GM23338 (cell line): ENCODE measurements at regions not wholly inside any gene's neighbourhood (a gene's known extent, or its start where the extent isn't known, plus 50 kb on each side); places are given as distances from the start of the nearest gene placed in this dataset.

ENCODE experiments used
- ATAC-seq: fragments of 200-7000 bp; cut with Tn5 transposase; 3 replicates; pipeline ENCODE4 v1.9.1; 2020
- DNase-seq: peaks from one replicate; pipeline ENCODE4 v3.0.0-alpha.2; 2015; ENCODE audit warnings: low spot score
- H2AFZ ChIP-seq: fragments of 200-600 bp; sonication (generic); 2 replicates; pipeline ENCODE4 v1.8.0; 2016; ENCODE audit warnings: antibody characterized with exemption, mild to moderate bottlenecking, moderate library complexity
- H3F3A ChIP-seq: fragments of 200-600 bp; sonication (generic); replicated peaks from 2 replicates; pipeline ENCODE4 v1.8.0; 2017; ENCODE audit warnings: antibody characterized with exemption, mixed run types, low read depth
- H3K27ac ChIP-seq: fragments of 200-600 bp; sonication (generic); 2 replicates; pipeline ENCODE4 v1.6.1; 2016; ENCODE audit warnings: low read depth
- H3K27me3 ChIP-seq: fragments of 200-600 bp; sonication (generic); 2 replicates; pipeline ENCODE4 v1.8.0; 2016; ENCODE audit warnings: mild to moderate bottlenecking, mixed run types, moderate library complexity; ENCODE audit not compliant: insufficient read depth
- H3K36me3 ChIP-seq: fragments of 200-600 bp; sonication (generic); 2 replicates; pipeline ENCODE4 v1.8.0; 2016; ENCODE audit warnings: mild to moderate bottlenecking; ENCODE audit not compliant: insufficient read depth
- H3K4me1 ChIP-seq: fragments of 200-600 bp; sonication (generic); 2 replicates; pipeline ENCODE4 v1.8.0; 2016; ENCODE audit warnings: mild to moderate bottlenecking, moderate library complexity; ENCODE audit not compliant: insufficient read depth
- H3K4me2 ChIP-seq: fragments of 200-600 bp; sonication (generic); 2 replicates; pipeline ENCODE4 v1.7.1; 2017; ENCODE audit warnings: mixed run types
- H3K4me3 ChIP-seq: fragments of 200-600 bp; sonication (generic); 2 replicates; pipeline ENCODE4 v1.6.1; 2016; ENCODE audit warnings: mixed run types
- H3K79me2 ChIP-seq: fragments of 200-600 bp; sonication (generic); replicated peaks from 2 replicates; pipeline ENCODE4 v1.8.0; 2017; ENCODE audit warnings: mild to moderate bottlenecking; ENCODE audit not compliant: insufficient read depth
- H3K9me2 ChIP-seq: fragments of 200-600 bp; sonication (generic); 2 replicates; pipeline ENCODE4 v1.8.0; 2017; ENCODE audit not compliant: insufficient read depth
- H4K20me1 ChIP-seq: fragments of 200-600 bp; sonication (generic); replicated peaks from 2 replicates; pipeline ENCODE4 v1.8.0; 2017; ENCODE audit warnings: mild to moderate bottlenecking; ENCODE audit not compliant: insufficient read depth
- H3K27ac Mint-ChIP-seq: 2 replicates; pipeline ENCODE4 v1.8.0; 2020; ENCODE audit warnings: inconsistent platforms, mild to moderate bottlenecking, moderate library complexity, mixed read lengths
- H3K27me3 Mint-ChIP-seq: 3 replicates; pipeline ENCODE4 v1.8.0; 2022; ENCODE audit warnings: low read depth, mild to moderate bottlenecking, moderate library complexity, mixed read lengths, inconsistent platforms; ENCODE audit not compliant: insufficient read depth, poor library complexity
- H3K36me3 Mint-ChIP-seq: 3 replicates; pipeline ENCODE4 v1.8.0; 2021; ENCODE audit warnings: low read depth, mild to moderate bottlenecking, inconsistent platforms, moderate library complexity, mixed read lengths
- H3K4me1 Mint-ChIP-seq: 3 replicates; pipeline ENCODE4 v1.8.0; 2020; ENCODE audit warnings: mild to moderate bottlenecking, inconsistent platforms, mixed read lengths
- H3K4me3 Mint-ChIP-seq: 3 replicates; pipeline ENCODE4 v1.8.0; 2021; ENCODE audit warnings: moderate library complexity, mild to moderate bottlenecking, inconsistent platforms, mixed read lengths
- H3K9me3 Mint-ChIP-seq: 3 replicates; pipeline ENCODE4 v1.8.0; 2020; ENCODE audit warnings: moderate library complexity, mild to moderate bottlenecking, inconsistent platforms, mixed read lengths
- CREB1 ChIP-seq: fragments of 250-450 bp; sonication (Bioruptor Pico); IDR thresholded peaks from 2 replicates; pipeline ENCODE4 v1.5.0; 2020; ENCODE audit warnings: low read depth, mild to moderate bottlenecking, moderate library complexity
- CTCF ChIP-seq, 2 experiments: fragments of 200-600 bp in 1 of 2; sonication (generic) in 1 of 2; conservative IDR thresholded peaks; 2 replicates each; pipeline versions ENCODE4 v1.5.1 to v1.6.1; 2016 to 2017; ENCODE audit warnings: antibody characterized with exemption in 2 of 2, low read depth in 2 of 2, mild to moderate bottlenecking in 2 of 2, moderate library complexity in 1 of 2
- ETS1 ChIP-seq: IDR thresholded peaks from 2 replicates; pipeline ENCODE4 v1.6.1; 2016; ENCODE audit warnings: antibody characterized with exemption
- EZH2 ChIP-seq: fragments of 200-600 bp; sonication (generic); IDR thresholded peaks from one replicate; pipeline ENCODE4 v1.8.0; 2017; ENCODE audit warnings: antibody characterized with exemption, mild to moderate bottlenecking, low read depth; ENCODE audit not compliant: unreplicated experiment
- EZH2phosphoT487 ChIP-seq: fragments of 200-600 bp; sonication (generic); IDR thresholded peaks from one replicate; pipeline ENCODE4 v1.8.1; 2018; ENCODE audit warnings: antibody characterized with exemption; ENCODE audit not compliant: unreplicated experiment
- JUNB ChIP-seq: IDR thresholded peaks from one replicate; pipeline ENCODE4 v1.6.1; 2016; ENCODE audit warnings: antibody characterized with exemption; ENCODE audit not compliant: unreplicated experiment
- NANOG ChIP-seq: IDR thresholded peaks from 2 replicates; pipeline ENCODE4 v1.6.1; 2016; ENCODE audit warnings: antibody characterized with exemption, borderline replicate concordance
- POLR2AphosphoS5 ChIP-seq: IDR thresholded peaks from 2 replicates; pipeline ENCODE4 v1.6.1; 2016; ENCODE audit warnings: antibody characterized with exemption, low read depth
- REST ChIP-seq: IDR thresholded peaks from one replicate; pipeline ENCODE4 v1.6.1; 2018; ENCODE audit warnings: antibody characterized with exemption; ENCODE audit not compliant: unreplicated experiment
- STAT1 ChIP-seq: IDR thresholded peaks from one replicate; pipeline ENCODE4 v1.6.1; 2016; ENCODE audit warnings: antibody characterized with exemption; ENCODE audit not compliant: unreplicated experiment
- ZNF114 ChIP-seq: fragments of 250-450 bp; sonication (Bioruptor Pico); IDR thresholded peaks from 2 replicates; pipeline ENCODE4 v1.5.0; 2020; ENCODE audit warnings: mild to moderate bottlenecking, moderate library complexity
- ZNF331 ChIP-seq: fragments of 250-450 bp; sonication (Bioruptor Pico); IDR thresholded peaks from 2 replicates; pipeline ENCODE4 v1.5.0; 2020; ENCODE audit warnings: low read depth, mild to moderate bottlenecking, moderate library complexity

DNA sequence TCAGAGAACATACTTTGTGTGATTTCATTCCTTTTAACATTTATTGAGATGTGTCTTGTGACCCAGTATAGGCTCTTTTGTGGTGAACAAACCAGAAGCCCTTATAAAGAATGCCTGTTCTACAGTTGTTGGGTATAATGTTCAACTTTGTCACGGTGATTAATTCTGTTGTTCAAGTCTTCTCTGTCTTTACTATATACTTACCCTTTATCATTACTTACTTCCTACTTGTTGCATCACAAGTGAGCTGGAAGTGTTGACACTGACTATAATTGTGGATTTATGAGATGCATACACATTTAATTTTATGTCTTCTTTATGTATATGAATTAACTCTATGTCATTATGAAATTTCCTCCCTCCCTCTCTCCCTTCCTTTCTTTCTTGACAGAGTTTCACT, 59.7 kb upstream of the TBL1XR1 start (continued):
- no peak for TF ChIP-seq CTCF (conservative IDR thresholded peaks at IDR 0.05; ENCODE audit: low read depth in 2 of 2)
- TF ChIP-seq NANOG: no peak
- no peak for TF ChIP-seq EZH2phosphoT487
- TF ChIP-seq REST: no peak
- no peak for TF ChIP-seq JUNB

DNA sequence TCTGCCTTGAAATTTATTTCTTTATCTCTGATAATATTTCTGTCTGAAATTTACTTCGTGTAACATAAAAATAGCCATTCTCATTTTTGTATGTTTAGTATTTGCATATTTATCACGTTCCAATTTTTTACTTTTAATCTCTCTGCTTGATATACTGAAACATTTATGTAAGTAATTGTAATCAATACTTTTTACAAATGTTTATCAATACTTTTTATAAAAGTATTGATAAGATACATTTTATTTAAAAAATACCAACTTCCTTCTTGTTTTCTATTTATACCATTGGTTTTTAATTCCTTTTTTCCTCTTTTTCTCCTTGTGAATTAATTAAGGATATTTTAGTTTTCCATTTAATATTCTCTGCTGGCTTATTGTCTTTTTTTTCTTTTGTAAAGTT, 60.3 kb upstream of the TBL1XR1 start:
- Histone ChIP-seq H3K4me3 (no peak overlapping the region), H3F3A (no peaks in the 10 kb centered on the region), H3K4me2 (no peak overlapping the region), H3K27me3 (no peaks in the 10 kb centered on the region), H3K4me1 (no peaks in the 10 kb centered on the region), H3K36me3 (no peaks in the 10 kb centered on the region), H4K20me1 (no peaks in the 10 kb centered on the region), H3K27ac (no peak overlapping the region), H3K79me2 (no peaks in the 10 kb centered on the region), H3K9me2 (0 out of 2 replicates have a peak, but pooled peaks cover 3% of the 10 kb centered on the region), H2AFZ (no peak overlapping the region)
- no peak overlapping the region for H3K27ac Mint-ChIP-seq
- H3K4me1 Mint-ChIP-seq: peaks cover 5% of the 10 kb centered on the region
- ATAC-seq (no peak), DNase-seq (no peak)
- peaks cover 2% of the 10 kb centered on the region; the same call in 1 of the 3 replicates for H3K9me3 Mint-ChIP-seq
- H3K4me3 Mint-ChIP-seq: no peak overlapping the region
- no peaks in the 10 kb centered on the region for H3K36me3 Mint-ChIP-seq
- peaks cover 7% of the 10 kb centered on the region for H3K27me3 Mint-ChIP-seq
- TF ChIP-seq ZNF114 (CRISPR knock-in tag): no peak
- no peak for TF ChIP-seq CREB1 (CRISPR knock-in tag)
- no peak for TF ChIP-seq EZH2phosphoT487
- TF ChIP-seq EZH2: no peak
- TF ChIP-seq ZNF331 (CRISPR knock-in tag): no peak
- no peak for TF ChIP-seq REST
- no peak for TF ChIP-seq ETS1
- no peak for TF ChIP-seq POLR2AphosphoS5
- TF ChIP-seq NANOG: no peak
- TF ChIP-seq STAT1: no peak
